HG02981 (cell line): ENCODE measurements at regions not wholly inside any gene's neighbourhood (a gene's known extent, or its start where the extent isn't known, plus 50 kb on each side); places are given as distances from the start of the nearest gene placed in this dataset.
"Not testable (repeated sequence)": the region's sequence is repeated elsewhere in the genome, so short reads cannot be mapped to it uniquely, and the experiment has no call there.

Experiments
- ATAC-seq: cut with Tn5 transposase; IDR thresholded peaks from one replicate; pipeline ENCODE4 v1.9.1; 2021; ENCODE audit warnings: mild to moderate bottlenecking, moderate library complexity; ENCODE audit not compliant: unreplicated experiment

- ATAC-seq: no peak
Observed at GRCh38 chr3:106425026-106425425, 556.2 kb upstream of the CBLB start.

DNA sequence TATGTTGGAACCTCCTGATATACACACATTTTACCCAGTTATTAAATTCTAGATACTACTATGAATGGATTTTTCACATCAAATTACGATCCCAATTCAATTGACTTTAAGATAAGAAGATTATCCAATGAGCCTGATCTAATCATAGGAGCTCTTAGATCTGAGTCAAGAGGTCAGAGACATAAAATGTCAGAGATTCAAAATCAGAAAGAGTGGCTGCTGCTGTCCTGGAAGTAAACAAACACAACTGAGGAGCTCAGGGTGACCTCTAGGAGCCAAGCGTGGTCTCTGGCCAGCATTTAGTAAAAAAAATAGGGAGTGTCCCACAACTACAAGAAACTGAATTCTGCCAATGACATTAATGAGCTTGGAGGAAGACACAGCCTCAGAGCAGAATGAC lies 557.1 kb upstream of the CBLB start:
- no peak for ATAC-seq

DNA sequence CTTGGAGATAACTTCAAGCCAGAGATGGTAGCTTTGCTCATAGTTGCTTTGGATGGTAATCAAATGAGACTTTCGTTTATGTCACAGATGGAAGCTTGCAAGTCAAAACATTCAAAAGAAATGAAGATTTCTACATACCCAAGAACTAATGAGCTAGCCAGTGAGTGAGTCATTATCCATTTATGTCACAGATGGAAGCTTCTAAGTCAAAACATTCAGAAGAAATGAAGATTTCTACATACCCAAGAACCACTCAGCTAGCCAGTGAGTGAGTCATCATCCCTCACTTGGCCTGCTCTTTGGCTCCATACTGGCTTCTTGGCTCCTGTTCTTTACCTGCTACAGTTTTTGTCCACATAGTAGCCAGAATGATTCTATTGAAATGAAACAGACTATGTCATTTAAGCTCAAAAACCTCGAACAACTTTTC lies 559.8 kb upstream of the CBLB start:
- ATAC-seq: no peak

DNA sequence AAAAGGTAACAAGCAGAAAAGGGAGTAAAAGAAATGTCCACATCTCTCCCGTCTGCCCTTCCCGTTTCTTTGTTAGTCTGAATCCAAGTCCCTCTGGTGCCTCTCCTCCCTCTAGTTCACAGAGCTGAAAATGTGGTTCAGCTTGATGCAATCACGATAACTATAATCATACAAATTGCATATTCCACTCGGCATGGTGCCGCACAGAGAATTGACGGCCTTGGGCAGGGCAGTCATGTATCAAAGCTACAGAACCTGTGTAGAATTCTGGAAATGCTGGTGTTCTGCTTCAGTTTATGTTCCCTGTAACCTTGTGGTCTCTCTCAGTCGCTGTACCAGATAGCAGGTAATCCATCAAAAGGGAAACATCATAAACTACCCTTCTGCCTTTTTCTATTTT lies 562.9 kb upstream of the CBLB start:
- ATAC-seq: no peak

DNA sequence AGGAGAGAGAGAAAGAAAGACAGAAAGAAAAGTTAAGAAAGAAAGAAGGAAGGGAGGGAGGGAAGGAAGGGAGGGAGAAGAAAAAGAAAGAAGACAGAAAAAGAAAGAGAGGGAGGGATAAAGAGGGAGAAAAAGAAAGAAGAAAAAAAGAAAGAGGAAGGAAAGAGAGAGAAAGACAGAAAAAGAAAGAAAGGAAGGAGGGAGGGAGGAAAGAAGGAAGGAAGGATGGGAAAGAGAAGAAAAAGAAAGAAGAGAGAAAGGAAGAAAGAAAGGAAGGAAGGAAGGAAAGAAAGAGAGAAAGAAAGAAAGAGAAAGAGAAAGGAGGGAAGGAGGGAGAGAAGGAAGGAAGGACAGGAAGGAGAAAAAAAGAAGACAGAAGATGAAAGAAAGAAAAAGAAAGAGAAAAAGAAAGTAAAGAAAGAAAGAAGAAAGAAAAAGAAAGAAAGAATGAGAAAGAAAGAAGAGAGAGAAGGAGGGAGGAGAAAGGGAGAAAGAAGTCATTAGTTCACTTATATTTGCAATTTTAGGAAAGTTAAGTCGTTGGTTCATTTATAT lies 567.2 kb upstream of the CBLB start:
- no peak for ATAC-seq

GRCh38 chr3:106438887-106439286 lies 570.1 kb upstream of the CBLB start:
- no peak for ATAC-seq

- peak; percentile 54 for ATAC-seq
Observed at GRCh38 chr3:106440672-106441071, 571.9 kb upstream of the CBLB start.

DNA sequence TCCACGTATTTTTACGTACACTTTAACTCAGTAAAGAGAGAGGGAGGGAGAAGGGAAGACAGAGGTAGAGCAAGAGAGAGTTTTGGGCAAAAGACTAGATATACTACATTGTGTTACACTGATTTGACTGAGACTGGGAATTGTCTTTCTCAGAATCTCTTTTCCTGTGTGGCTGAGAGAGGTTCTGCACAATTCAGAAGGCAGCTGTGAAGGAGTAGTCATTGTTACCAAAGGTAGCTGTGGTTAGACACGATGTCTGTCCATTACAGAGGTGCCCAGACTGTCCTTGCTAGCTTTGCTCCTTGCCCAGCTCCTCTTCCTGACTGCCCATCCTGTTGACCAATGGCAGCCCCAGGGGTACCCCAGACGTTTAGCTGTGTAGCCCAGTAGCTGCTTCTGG lies 577.5 kb upstream of the CBLB start:
- ATAC-seq: no peak

DNA sequence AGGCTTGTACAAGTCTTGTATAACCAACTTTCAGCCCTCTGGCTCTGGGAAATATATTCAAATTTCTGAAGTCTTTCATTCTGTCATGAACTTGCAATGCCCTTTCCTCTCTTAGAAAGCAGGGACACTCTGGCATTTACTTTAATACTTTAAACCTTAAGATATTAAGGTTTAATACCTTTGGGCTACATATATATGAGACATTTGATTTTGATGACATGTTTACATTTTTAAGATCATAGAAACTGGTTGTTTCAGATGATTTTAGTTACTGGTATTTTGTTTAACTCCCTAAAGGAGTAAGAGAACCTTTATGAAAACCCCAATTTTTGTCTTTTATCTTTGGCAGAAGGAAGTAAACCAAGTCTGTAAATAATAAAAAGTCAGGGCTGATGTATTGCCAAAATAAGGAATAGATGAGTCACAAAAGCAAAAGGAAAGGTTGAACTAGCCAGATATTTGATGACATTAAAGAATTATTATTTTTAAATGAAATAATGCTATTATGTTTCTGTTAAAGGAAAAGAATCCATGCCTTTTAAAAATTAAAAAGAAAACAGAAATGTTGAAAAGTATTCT lies 579.0 kb upstream of the CBLB start:
- ATAC-seq: no peak

GRCh38 chr3:106448372-106448966 lies 579.7 kb upstream of the CBLB start:
- not testable (repeated sequence) for ATAC-seq

DNA sequence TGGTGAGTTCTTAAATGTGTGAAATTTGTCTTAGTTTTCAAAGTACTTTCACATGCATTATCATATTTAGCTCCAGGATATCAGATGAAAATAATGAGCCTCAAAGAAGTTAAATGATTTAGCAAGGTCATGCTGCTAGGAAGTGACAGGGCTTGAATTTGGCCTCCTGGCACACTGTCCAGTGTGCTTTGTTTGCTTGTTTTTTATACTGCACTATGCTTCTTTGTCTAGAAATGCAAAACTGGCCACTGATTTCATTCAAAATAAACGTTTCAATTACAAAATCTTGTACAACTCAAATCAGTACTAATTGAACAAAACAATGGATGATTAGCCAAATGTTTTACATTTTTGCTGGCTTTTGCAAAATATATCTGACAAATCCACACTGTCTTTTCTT lies 583.3 kb upstream of the CBLB start:
- no peak for ATAC-seq

DNA sequence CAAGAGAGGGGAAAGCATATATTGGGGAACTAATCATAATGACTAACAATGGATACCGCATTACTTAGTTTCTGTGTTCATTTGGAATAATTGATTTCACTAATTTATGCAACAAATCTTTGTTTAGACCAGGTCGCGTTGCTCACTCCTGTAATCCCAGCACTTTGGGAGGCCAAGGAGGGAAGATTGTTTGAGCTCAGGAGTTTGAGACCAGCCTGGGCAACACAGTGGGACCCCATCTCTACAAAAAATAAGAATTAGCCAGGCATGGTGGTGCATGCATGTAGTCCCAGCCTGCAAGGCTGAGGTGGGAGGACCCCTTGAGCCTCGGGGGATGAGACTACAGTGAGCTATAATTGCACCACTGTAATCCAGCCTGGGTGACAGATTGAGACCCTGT lies 585.7 kb upstream of the CBLB start:
- no peak for ATAC-seq

- peak; percentile 95 for ATAC-seq
Observed at GRCh38 chr3:106457281-106458180, 588.7 kb upstream of the CBLB start.

DNA sequence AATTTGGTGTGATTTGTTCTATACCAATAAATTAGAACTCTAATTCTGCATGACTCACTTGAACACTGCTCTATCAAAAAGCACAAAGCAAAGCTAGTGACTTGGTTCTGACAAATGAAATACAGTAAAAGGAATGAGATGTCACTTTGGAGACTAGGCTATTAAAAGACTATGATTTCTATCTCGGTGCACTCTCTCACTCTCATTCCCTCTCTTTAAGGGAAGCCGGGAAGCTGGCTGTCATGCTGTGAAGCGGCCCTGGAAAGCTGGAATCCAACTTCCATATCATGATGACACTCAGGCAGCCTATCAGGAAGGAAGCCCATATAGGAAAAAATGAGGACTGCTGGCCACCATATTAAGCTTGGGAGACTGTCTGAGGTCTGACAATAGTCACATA lies 590.1 kb upstream of the CBLB start:
- no peak for ATAC-seq

DNA sequence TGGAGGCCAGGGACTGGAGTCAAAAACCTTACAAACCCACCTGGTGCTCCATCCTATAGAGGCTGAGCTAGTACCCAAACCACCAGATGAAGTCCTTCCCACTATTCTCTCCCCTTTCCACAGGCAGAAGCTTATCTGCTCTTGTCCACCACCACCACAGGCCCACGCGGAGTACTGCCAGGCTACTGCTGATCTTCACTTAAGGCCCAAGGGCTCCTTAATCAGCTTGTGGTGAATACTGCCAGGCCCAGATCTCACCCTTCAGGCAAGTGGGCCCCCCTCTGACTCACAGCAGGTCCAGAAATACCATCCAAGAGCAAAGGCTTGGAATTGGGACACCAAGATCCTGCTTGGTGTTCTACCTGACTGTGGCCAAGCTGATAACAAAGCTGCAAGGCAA lies 598.1 kb upstream of the CBLB start:
- no peak for ATAC-seq

DNA sequence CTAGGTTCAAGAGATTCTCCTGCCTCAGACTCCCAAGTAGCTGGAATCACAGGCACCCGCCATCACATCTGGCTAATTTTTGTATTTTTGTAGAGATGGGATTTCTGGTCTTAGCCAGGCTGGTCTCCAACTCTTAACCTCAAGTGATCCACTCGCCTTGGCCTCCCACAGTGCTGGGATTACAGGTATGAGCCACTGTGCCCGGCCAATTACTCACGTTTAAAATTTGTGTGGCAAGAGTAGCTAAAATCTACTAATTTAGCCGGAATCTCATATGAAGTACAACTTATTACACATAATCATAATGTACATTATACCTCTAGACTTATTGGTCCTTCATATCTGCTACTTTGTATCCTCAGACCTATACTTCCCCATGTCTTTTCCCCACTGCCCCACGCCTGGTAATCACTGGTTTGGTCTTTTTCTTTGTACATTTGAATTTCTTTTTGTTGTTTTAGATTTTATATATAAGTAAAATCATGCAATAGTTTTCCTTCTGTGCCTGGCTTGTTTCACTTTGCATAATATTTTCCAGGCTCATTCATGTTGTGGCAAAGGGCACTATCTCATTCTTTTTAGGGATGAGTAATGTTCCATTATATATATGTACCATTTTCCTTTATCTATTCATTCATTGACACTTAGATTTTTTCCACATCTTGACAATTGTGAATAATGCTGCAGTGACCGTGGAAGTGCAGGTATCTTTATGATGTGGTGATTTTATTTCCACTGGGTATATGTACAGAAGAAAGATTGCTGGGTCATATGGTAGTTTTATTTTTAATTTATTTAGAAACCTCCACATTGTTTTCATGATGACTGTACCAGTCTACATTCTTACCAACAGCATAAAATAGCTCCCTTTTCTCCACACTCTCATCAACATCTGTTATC lies 605.0 kb upstream of the CBLB start:
- ATAC-seq: no peak

- ATAC-seq: no peak
Observed at GRCh38 chr3:106482451-106482850, 613.6 kb upstream of the CBLB start.

GRCh38 chr3:106485217-106485616 lies 616.4 kb upstream of the CBLB start:
- ATAC-seq: no peak

DNA sequence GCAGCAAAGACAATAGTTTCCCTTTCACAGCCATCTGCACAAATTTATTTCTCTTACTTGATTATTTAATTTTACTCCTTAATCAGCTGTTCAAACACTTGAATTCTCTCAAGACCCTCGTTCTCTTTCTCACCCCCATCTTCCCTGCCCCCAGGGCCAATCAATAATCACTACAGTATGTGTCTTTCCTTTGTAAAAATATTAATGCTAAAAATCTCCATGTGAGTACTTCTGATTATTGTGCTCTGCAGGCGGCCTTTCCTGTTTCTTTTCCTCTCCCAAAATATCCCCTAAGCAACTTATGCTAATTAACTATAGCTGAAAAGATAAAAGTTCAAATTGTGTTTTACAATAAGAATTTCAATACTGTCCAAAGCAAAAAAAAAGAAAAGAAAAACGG lies 617.0 kb upstream of the CBLB start:
- no peak for ATAC-seq

GRCh38 chr3:106486945-106487639 lies 618.3 kb upstream of the CBLB start:
- not testable (repeated sequence) for ATAC-seq
